ENCODE measurements at regions not wholly inside any gene's neighbourhood (a gene's known extent, or its start where the extent isn't known, plus 50 kb on each side); places are given as distances from the start of the nearest gene placed in this dataset.

GRCh38 chr12:68400226-68400829 is 68.2 kb upstream of the MDM1 start:
- H3K27ac ChIP-seq (ENCODE audit: low read length) = no peak overlapping the region
- no TSS peak for BruUV-seq (replicated peaks)
- CTCF ChIA-PET = no interaction called here

GRCh38 chr12:68402422-68402821 is 70.3 kb upstream of the MDM1 start:
- H3K9me3 ChIP-seq (ENCODE audit: low read length) = no peaks in the 10 kb centered on the region
- no peak overlapping the region for H3K9ac ChIP-seq (ENCODE audit: low read length)
- ChIA-PET POLR2A (ENCODE audit: unreplicated experiment) (interaction anchor here (0.6 kb wide), 2 partner anchors 81 to 177 kb away, joined by 3 read pairs; no protein-coding TSS in a partner anchor), CTCF (no interaction called here)
- no peak for ATAC-seq
- no peak overlapping the region for H3K4me3 ChIP-seq (ENCODE audit: low read length)
- H3K27ac ChIP-seq (ENCODE audit: low read length) = no peak overlapping the region
- H4K20me1 ChIP-seq (ENCODE audit: low read length) = no peaks in the 10 kb centered on the region
- DNase-seq = no peak
- H3K9me2 ChIP-seq (replicated peaks; ENCODE audit: low read length) = no peaks in the 10 kb centered on the region
- no TSS peak for BruUV-seq (replicated peaks)
- no peaks in the 10 kb centered on the region for H3K27me3 ChIP-seq (ENCODE audit: low read length)
- peaks cover 23% of the 10 kb centered on the region for H3K4me1 ChIP-seq (ENCODE audit: insufficient read depth, low read length)
- no peak overlapping the region for H2AFZ ChIP-seq (ENCODE audit: low read length)
- H3K36me3 ChIP-seq (ENCODE audit: low read depth, low read length) = no peaks in the 10 kb centered on the region
- no peaks in the 10 kb centered on the region for H3K79me2 ChIP-seq (ENCODE audit: low read length)
- TF ChIP-seq CTCF (conservative IDR thresholded peaks at IDR 0.05; ENCODE audit: low read depth, low read length) (no peak), EZH2 (IDR thresholded peaks at IDR 0.05; ENCODE audit: low read length, unreplicated experiment) (no peak), EZH2phosphoT487 (IDR thresholded peaks at IDR 0.05; ENCODE audit: borderline replicate concordance, low read length) (no peak)
- no peak overlapping the region for H3K4me2 ChIP-seq (ENCODE audit: low read length)
- no peaks in the 10 kb centered on the region for H3F3A ChIP-seq (ENCODE audit: low read length, unreplicated experiment)
- intact Hi-C loops (cut with micrococcal nuclease) = no loop called here

More at GRCh38 chr12:68400226-68400829, 68.2 kb upstream of the MDM1 start:
- Histone ChIP-seq H3K4me2 (ENCODE audit: low read length) (no peak overlapping the region), H3K27me3 (ENCODE audit: low read length) (no peaks in the 10 kb centered on the region), H3F3A (ENCODE audit: low read length, unreplicated experiment) (no peaks in the 10 kb centered on the region), H3K36me3 (ENCODE audit: low read depth, low read length) (no peaks in the 10 kb centered on the region), H4K20me1 (ENCODE audit: low read length) (no peaks in the 10 kb centered on the region), H3K79me2 (ENCODE audit: low read length) (no peaks in the 10 kb centered on the region), H2AFZ (ENCODE audit: low read length) (no peak overlapping the region), H3K9me2 (replicated peaks; ENCODE audit: low read length) (no peaks in the 10 kb centered on the region), H3K4me1 (ENCODE audit: insufficient read depth, low read length) (peaks cover 6% of the 10 kb centered on the region), H3K9me3 (ENCODE audit: low read length) (no peaks in the 10 kb centered on the region), H3K4me3 (ENCODE audit: low read length) (no peak overlapping the region), H3K9ac (ENCODE audit: low read length) (no peak overlapping the region)
- POLR2A ChIA-PET (ENCODE audit: unreplicated experiment) = no interaction called here
- intact Hi-C loops (cut with micrococcal nuclease) = no loop called here
- no peak for DNase-seq
- peak; percentile 31; the same call in 1 of the 2 replicates for ATAC-seq
- TF ChIP-seq EZH2phosphoT487 (IDR thresholded peaks at IDR 0.05; ENCODE audit: borderline replicate concordance, low read length) = no peak
- no peak for TF ChIP-seq EZH2 (IDR thresholded peaks at IDR 0.05; ENCODE audit: low read length, unreplicated experiment)
- TF ChIP-seq CTCF (conservative IDR thresholded peaks at IDR 0.05; ENCODE audit: low read depth, low read length) = no peak

GRCh38 chr12:68403296-68403695 is 71.1 kb upstream of the MDM1 start:
- ChIA-PET CTCF (no interaction called here), POLR2A (ENCODE audit: unreplicated experiment) (interaction anchor here (0.6 kb wide), 1 partner anchor 80 kb away, joined by 3 read pairs; no protein-coding TSS in a partner anchor)
- BruUV-seq (replicated peaks) = no TSS peak
- Histone ChIP-seq H3F3A (ENCODE audit: low read length, unreplicated experiment) (no peaks in the 10 kb centered on the region), H3K27ac (ENCODE audit: low read length) (no peak overlapping the region), H3K4me1 (ENCODE audit: insufficient read depth, low read length) (peaks cover 23% of the 10 kb centered on the region), H3K9ac (ENCODE audit: low read length) (no peak overlapping the region), H3K36me3 (ENCODE audit: low read depth, low read length) (no peaks in the 10 kb centered on the region), H3K4me3 (ENCODE audit: low read length) (no peak overlapping the region), H3K27me3 (ENCODE audit: low read length) (no peaks in the 10 kb centered on the region), H3K4me2 (ENCODE audit: low read length) (no peak overlapping the region), H3K9me2 (replicated peaks; ENCODE audit: low read length) (no peaks in the 10 kb centered on the region), H4K20me1 (ENCODE audit: low read length) (no peaks in the 10 kb centered on the region), H2AFZ (ENCODE audit: low read length) (no peak overlapping the region), H3K9me3 (ENCODE audit: low read length) (no peaks in the 10 kb centered on the region), H3K79me2 (ENCODE audit: low read length) (no peaks in the 10 kb centered on the region)
- ATAC-seq (no peak), DNase-seq (peak; percentile 24)
- intact Hi-C loops (cut with micrococcal nuclease) = no loop called here
- no peak for TF ChIP-seq EZH2phosphoT487 (IDR thresholded peaks at IDR 0.05; ENCODE audit: borderline replicate concordance, low read length)
- TF ChIP-seq CTCF (conservative IDR thresholded peaks at IDR 0.05; ENCODE audit: low read depth, low read length) = no peak
- TF ChIP-seq EZH2 (IDR thresholded peaks at IDR 0.05; ENCODE audit: low read length, unreplicated experiment) = no peak
